G401.6 (cell line): ENCODE measurements at regions not wholly inside any gene's neighbourhood (a gene's known extent, or its start where the extent isn't known, plus 50 kb on each side); places are given as distances from the start of the nearest gene placed in this dataset.
"Not testable (repeated sequence)": the region's sequence is repeated elsewhere in the genome, so short reads cannot be mapped to it uniquely, and the experiment has no call there.

Experiments used
- FAIRE-seq: peaks from 2 replicates; lab custom pipeline; 2012; peaks lifted over from hg19 to GRCh38; lab: Jason Lieb, UNC

GRCh38 chr7:124120911-124121310, 88.0 kb upstream of the TMEM229A start:
- no peak for FAIRE-seq

- no peak for FAIRE-seq
Measured at GRCh38 chr7:124113045-124113444, 80.2 kb upstream of the TMEM229A start.

- no peak for FAIRE-seq
Measured at GRCh38 chr7:124106575-124106974, 73.7 kb upstream of the TMEM229A start.

- FAIRE-seq = peak; percentile 88
Measured at GRCh38 chr7:124101173-124101768, 68.4 kb upstream of the TMEM229A start.

- FAIRE-seq = no peak
Measured at GRCh38 chr7:124100190-124100589, 67.3 kb upstream of the TMEM229A start.

GRCh38 chr7:124099585-124099984, 66.7 kb upstream of the TMEM229A start:
- not testable (repeated sequence) for FAIRE-seq

- FAIRE-seq = no peak
Measured at GRCh38 chr7:124089621-124090020, 56.8 kb upstream of the TMEM229A start.

- FAIRE-seq = no peak
Measured at GRCh38 chr7:124088590-124088989, 55.7 kb upstream of the TMEM229A start.

- no peak for FAIRE-seq
Measured at GRCh38 chr7:124086843-124087242, 54.0 kb upstream of the TMEM229A start.

- no peak for FAIRE-seq
Measured at GRCh38 chr7:124085179-124085578, 52.3 kb upstream of the TMEM229A start.

- no peak for FAIRE-seq
Measured at GRCh38 chr7:124084024-124084423, 51.2 kb upstream of the TMEM229A start.
